GM12878 (cell line): ENCODE measurements at regions not wholly inside any gene's neighbourhood (a gene's known extent, or its start where the extent isn't known, plus 50 kb on each side); places are given as distances from the start of the nearest gene placed in this dataset.
A peak's percentile ranks its signal among the peaks of the same experiment; 100 is the strongest.

ENCODE experiments used
- ATAC-seq: fragments of 200-7000 bp; cut with Tn5 transposase; 3 replicates; pipeline ENCODE4 v1.9.1; 2020; ENCODE audit warnings: mild to moderate bottlenecking, moderate library complexity
- BruUV-seq: library from RNA; stranded (reverse); fragments of 400-500 nt; replicated peaks from 2 replicates; lab custom pipeline; 2021; lab: Mats Ljungman, UMichigan
- CTCF ChIA-PET: fragments of 300-600 bp; sonication (Branson Sonifier 250); formaldehyde crosslinking; extraction: SDS; loops from one replicate; lab custom pipeline; 2021; ENCODE audit warnings: inconsistent platforms; lab: Yijun Ruan, JAX
- POLR2A ChIA-PET: fragments of 350-600 bp; formaldehyde crosslinking; extraction: SDS; loops from one replicate; lab custom pipeline; 2021; ENCODE audit warnings: inconsistent platforms; lab: Charles Lee
- RAD21 ChIA-PET: fragments of 300-600 bp; sonication (Branson Sonifier 250); formaldehyde crosslinking; loops from one replicate; lab custom pipeline; 2023; ENCODE audit warnings: antibody characterized with exemption; ENCODE audit not compliant: unreplicated experiment; lab: Charles Lee
- SMC1A ChIA-PET: fragments of 300-600 bp; sonication (Branson Sonifier 250); formaldehyde crosslinking; loops from one replicate; lab custom pipeline; 2023; ENCODE audit not compliant: unreplicated experiment, uncharacterized antibody; lab: Charles Lee
- DNase-seq: peaks from one replicate; pipeline ENCODE4 v3.0.0-alpha.2; 2011; ENCODE audit warnings: low read depth, low spot score
- FAIRE-seq: peaks from 3 replicates; lab custom pipeline; 2011; peaks lifted over from hg19 to GRCh38; lab: Jason Lieb, UNC
- H2AFZ ChIP-seq: 2 replicates; pipeline ENCODE4 v1.6.0; 2011; ENCODE audit warnings: low read depth, low read length, control low read depth; ENCODE audit not compliant: control insufficient read depth
- H3K27ac ChIP-seq: 2 replicates; pipeline ENCODE4 v1.5.1; 2011; ENCODE audit warnings: control low read depth; ENCODE audit not compliant: control insufficient read depth, insufficient read depth
- H3K27me3 ChIP-seq, 2 experiments: replicated peaks in 1 of 2; 2 replicates each; pipeline versions ENCODE4 v1.6.0 to v1.6.1; 2011; ENCODE audit warnings: low read length in 1 of 2; ENCODE audit not compliant: control insufficient read depth in 2 of 2, insufficient read depth in 2 of 2
- H3K36me3 ChIP-seq, 2 experiments: 2 replicates each; pipeline ENCODE4 v1.5.1; 2011; ENCODE audit warnings: low read length in 1 of 2; ENCODE audit not compliant: control insufficient read depth in 2 of 2, insufficient read depth in 2 of 2
- H3K4me1 ChIP-seq: 2 replicates; pipeline ENCODE4 v1.6.1; 2011; ENCODE audit warnings: mild to moderate bottlenecking, low read length, moderate library complexity, mixed read lengths; ENCODE audit not compliant: control insufficient read depth, insufficient read depth
- H3K4me2 ChIP-seq: 2 replicates; pipeline ENCODE4 v1.6.0; 2011; ENCODE audit warnings: control low read depth; ENCODE audit not compliant: control insufficient read depth, insufficient read depth
- H3K4me3 ChIP-seq: fragments of 200-600 bp; sonication (generic); 2 replicates; pipeline ENCODE4 v1.5.1; 2016
- H3K79me2 ChIP-seq: 2 replicates; pipeline ENCODE4 v1.6.0; 2011; ENCODE audit warnings: low read length; ENCODE audit not compliant: control insufficient read depth, insufficient read depth
- H3K9ac ChIP-seq: 2 replicates; pipeline ENCODE4 v1.8.0; 2011; ENCODE audit warnings: low read length, control low read depth, mixed read lengths; ENCODE audit not compliant: control insufficient read depth, insufficient read depth
- H3K9me3 ChIP-seq: replicated peaks from 3 replicates; pipeline ENCODE4 v1.5.1; 2011; ENCODE audit warnings: mild to moderate bottlenecking, low read length; ENCODE audit not compliant: control insufficient read depth, insufficient read depth
- H4K20me1 ChIP-seq: 2 replicates; pipeline ENCODE4 v1.6.0; 2011; ENCODE audit not compliant: control insufficient read depth, insufficient read depth
- POLR2AphosphoS5 ChIP-seq: IDR thresholded peaks from 2 replicates; pipeline ENCODE4 v1.6.1; 2011; ENCODE audit warnings: mild to moderate bottlenecking, low read length, inconsistent platforms
- ZBTB4 ChIP-seq: fragments of 450-650 bp; formaldehyde crosslinking; IDR thresholded peaks from 2 replicates; pipeline ENCODE4 v1.4.0; 2022; ENCODE audit warnings: mild to moderate bottlenecking, moderate library complexity
- ZNF622 ChIP-seq: fragments of 450-650 bp; IDR thresholded peaks from 2 replicates; pipeline ENCODE4 v1.6.1; 2017; ENCODE audit warnings: mild to moderate bottlenecking, inconsistent platforms
- WGBS: methylation state at CpG from one replicate; pipeline ENCODE4 v1.1.6; 2016; ENCODE audit warnings: low lambda C conversion rate; ENCODE audit not compliant: insufficient replicate concordance, insufficient coverage; ENCODE audit errors: missing lambda C conversion rate; 5-methylcytosine and 5-hydroxymethylcytosine counted together
- in situ Hi-C: fragments of 300-500 bp; cut with MboI; formaldehyde crosslinking; loops from 9 replicates; pipeline ENCODE4 v1.14.3; 2018; ENCODE audit warnings: mixed read lengths
- intact Hi-C: fragments of 100-400 bp; cut with micrococcal nuclease; formaldehyde crosslinking; loops from one replicate; pipeline ENCODE4 v1.14.2; 2022; ENCODE audit not compliant: unreplicated experiment
- TF ChIP-seq, protein P1 (sequence below): IDR thresholded peaks from 2 replicates; pipeline ENCODE4 v1.6.1; 2012; ENCODE audit warnings: low read depth, low read length, improper control_type of control experiment

DNA sequence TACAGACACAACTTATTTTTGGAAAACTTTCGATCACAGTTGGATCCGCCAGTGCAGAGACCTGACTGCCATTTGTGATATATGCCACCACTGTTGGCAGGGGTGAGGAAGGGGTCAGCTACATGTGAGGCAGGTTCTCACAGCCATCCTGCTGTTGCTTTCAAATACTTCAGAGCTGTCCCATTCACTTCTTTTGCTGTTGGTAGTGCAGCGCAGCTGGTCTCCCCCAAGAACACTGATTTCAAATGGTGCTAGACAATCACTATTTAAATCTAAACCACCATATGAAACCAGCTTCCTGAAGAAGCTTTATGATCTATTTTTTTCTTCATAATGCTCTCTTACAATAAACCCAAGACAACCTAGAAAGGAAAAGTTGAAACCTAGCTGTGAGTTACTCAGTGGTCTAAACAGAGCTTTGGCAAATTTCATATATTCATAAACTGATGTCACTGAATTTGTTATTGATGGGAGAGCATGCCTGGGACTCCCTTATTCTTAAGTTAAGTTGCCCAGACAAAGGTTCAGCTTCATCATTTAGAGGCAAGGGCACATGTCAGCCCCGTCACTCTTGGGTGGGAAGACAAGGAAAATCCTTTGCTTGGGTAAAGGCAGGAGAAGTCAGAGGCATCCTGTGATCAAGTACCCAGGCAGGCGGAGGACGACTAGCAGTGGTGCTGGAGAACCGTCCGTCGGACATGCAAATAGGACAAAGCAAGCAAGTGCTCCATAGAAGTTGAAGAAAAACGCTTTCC is 143.4 kb upstream of the KLF14 start:
- WGBS = 97% methylated on average over 10 of the region's 10 CpGs
- Histone ChIP-seq H3K79me2 (no peaks in the 10 kb centered on the region), H3K4me2 (no peak overlapping the region), H3K9me3 (no peaks in the 10 kb centered on the region), H4K20me1 (peaks cover 5% of the 10 kb centered on the region; the same call in 1 of the 2 replicates), H3K9ac (no peak overlapping the region), H3K4me3 (no peak overlapping the region), H2AFZ (no peak overlapping the region), H3K27me3 (no peaks in the 10 kb centered on the region), H3K4me1 (no peaks in the 10 kb centered on the region), H3K27ac (no peak overlapping the region), H3K36me3 (peaks cover 19 to 51% of the 10 kb centered on the region in 2 experiments)
- ChIA-PET SMC1A (interaction anchor here (0.5 to 1.4 kb wide), 5 partner anchors 12 to 162 kb away, joined by 3 to 6 read pairs (median 4); no protein-coding TSS in a partner anchor), CTCF (interaction anchor here (0.7 to 1.4 kb wide), 4 partner anchors 9 to 163 kb away, joined by 3 to 7 read pairs (median 4); no protein-coding TSS in a partner anchor), POLR2A (interaction anchor here (0.6 kb wide), 1 partner anchor 444 kb away, joined by 3 read pairs; no protein-coding TSS in a partner anchor), RAD21 (interaction anchor here (0.7 to 1.4 kb wide), 2 partner anchors 104 to 164 kb away, joined by 3 to 4 read pairs; no protein-coding TSS in a partner anchor)
- FAIRE-seq (no peak), DNase-seq (no peak), ATAC-seq (no peak)
- TF ChIP-seq ZBTB4 (CRISPR knock-in tag) = no peak
- TF ChIP-seq, protein P1, sequence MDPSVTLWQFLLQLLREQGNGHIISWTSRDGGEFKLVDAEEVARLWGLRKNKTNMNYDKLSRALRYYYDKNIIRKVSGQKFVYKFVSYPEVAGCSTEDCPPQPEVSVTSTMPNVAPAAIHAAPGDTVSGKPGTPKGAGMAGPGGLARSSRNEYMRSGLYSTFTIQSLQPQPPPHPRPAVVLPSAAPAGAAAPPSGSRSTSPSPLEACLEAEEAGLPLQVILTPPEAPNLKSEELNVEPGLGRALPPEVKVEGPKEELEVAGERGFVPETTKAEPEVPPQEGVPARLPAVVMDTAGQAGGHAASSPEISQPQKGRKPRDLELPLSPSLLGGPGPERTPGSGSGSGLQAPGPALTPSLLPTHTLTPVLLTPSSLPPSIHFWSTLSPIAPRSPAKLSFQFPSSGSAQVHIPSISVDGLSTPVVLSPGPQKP = no peak
- no peak for TF ChIP-seq ZNF622
- 0 out of 2 replicates have a peak, but pooled peaks have one; percentile 26 for TF ChIP-seq POLR2AphosphoS5
- in situ Hi-C loops (no loop called here), intact Hi-C loops (no loop called here)
- no TSS peak for BruUV-seq
